ENCODE measurements at regions not wholly inside any gene's neighbourhood (a gene's known extent, or its start where the extent isn't known, plus 50 kb on each side); places are given as distances from the start of the nearest gene placed in this dataset.

- TF ChIP-seq CTCF (IDR thresholded peaks at IDR 0.05) = no peak
- no peak for TF ChIP-seq POLR2A (IDR thresholded peaks at IDR 0.05)
- no peak for TF ChIP-seq POLR2AphosphoS5 (IDR thresholded peaks at IDR 0.05)
These were observed 120.4 kb upstream of the FGGY start for GRCh38 chr1:59176471-59176870.
